ENCODE measurements at regions not wholly inside any gene's neighbourhood (a gene's known extent, or its start where the extent isn't known, plus 50 kb on each side); places are given as distances from the start of the nearest gene placed in this dataset.

- TF ChIP-seq CTCF (conservative IDR thresholded peaks at IDR 0.05) (no peak), ZFX (IDR thresholded peaks at IDR 0.05) (no peak)
Measured at GRCh38 chr4:133776503-133776902, 425.1 kb downstream of the PABPC4L start.
